Stimulated activated CD4-positive, alpha-beta T cell treated with anti-CD3 and anti-CD28 coated beads, TNF-alpha, amount 100 ng/mL, for 24 hours (primary cell): ENCODE measurements at regions not wholly inside any gene's neighbourhood (a gene's known extent, or its start where the extent isn't known, plus 50 kb on each side); places are given as distances from the start of the nearest gene placed in this dataset.
"Not testable (repeated sequence)": the region's sequence is repeated elsewhere in the genome, so short reads cannot be mapped to it uniquely, and the experiment has no call there.

Source experiments
- DNase-seq, 3 experiments: peaks; one replicate each; pipeline ENCODE4 v3.0.0-alpha.2; 2020; ENCODE audit warnings: low read depth in 3 of 3

DNA sequence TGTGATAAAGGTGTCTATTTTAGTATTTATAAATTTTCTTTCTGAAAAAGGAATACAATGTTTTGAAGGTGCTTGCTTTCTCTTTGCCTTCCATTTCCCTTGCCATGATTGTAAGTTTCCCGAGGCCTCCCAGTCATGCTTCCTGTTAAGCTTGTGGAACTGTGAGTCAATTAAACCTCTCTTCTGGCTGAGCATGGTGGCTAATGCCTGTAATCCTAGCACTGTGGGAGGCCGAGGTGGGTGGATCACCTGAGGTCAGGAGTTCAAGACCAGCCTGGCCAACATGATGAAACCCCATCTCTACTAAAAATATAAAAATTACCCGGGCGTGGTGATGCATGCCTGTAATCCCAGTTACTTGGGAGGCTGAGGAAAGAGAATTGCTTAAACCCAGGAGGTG lies 187.7 kb downstream of the C9orf152 start:
- DNase-seq: not testable (repeated sequence)

DNA sequence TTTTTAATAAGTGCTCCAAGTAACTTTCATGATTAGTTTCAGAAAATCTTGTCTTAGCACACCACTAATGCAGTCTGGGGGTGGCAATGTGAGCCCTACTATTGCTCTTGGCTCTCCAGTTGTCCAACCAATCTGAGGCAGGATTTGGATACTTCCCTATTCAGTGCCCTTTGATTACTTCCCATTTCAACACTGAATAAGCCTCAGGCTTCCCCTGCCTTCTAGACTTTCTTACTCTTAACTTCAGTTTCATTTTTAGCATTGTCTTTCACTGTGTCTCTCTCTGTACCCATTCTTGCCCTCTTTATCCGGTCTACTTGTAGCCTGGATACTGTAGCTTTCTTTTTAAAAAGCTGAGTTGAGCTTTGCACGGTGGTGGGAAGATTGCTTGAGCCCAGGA lies 186.1 kb downstream of the C9orf152 start:
- no peak for DNase-seq

DNA sequence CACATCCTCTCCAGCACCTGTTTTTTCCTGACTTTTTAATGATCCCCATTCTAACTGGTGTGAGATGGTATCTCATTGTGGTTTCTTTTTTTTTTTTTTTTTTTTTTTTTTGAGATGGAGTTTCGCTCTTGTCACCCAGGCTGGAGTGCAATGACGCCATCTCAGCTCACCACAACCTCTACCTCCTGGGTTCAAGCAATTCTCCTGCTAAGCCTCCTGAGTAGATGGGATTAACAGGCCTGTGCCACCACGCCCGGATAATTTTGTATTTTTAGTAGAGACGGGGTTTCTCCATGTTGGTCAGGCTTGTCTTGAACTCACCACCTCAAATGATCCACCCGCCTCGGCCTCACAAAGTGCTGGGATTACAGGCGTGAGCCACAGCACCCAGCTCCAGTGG lies 184.7 kb downstream of the C9orf152 start:
- DNase-seq: not testable (repeated sequence)

DNA sequence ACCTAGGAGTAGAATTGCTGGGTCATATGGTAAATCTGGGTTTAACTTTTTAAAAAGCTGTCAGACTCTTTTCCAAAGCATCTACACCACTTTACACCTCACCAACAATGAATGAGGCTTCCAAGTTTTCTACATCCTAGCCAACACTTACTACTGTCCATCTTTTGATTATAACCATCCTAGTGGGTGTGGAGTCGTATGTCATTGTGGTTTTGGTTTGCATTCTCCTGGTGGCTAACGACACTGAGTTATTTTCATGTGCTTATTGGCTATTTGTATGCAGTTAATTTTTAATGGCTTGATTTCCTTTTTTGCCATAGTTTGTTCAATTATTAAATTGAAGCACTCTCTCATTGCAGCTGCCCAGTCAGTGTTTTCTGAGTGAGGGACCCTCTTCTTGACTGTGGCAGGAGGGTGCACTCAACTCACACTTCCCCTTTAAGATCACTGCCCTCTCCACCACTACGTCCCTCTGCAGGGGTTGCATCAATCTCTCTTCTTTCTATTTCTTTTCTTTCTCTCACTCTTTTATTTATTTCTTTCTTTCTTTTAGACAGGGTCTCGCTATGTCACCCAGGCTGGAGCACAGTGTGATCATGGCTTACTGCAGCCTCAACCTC lies 182.3 kb downstream of the C9orf152 start:
- DNase-seq: no peak

DNA sequence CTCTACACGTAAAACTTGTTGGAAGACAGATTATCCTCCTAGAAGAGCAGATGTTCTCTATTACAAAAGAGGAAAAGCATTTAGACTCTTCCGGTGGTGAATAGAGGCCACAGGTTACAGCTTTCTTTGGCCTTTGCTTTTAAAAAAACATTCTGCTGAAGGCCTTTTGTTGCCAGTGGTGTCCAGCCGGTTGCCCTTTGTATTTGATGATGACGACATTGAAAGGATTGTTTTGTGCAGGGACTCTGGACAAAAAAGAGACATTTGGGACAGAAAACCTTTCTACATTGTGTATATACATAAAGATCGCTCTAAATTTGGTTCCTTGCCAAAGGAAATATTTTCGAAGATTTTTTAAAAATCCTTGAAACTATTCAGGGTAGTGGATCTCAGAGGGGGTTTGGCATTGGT lies 180.3 kb downstream of the C9orf152 start:
- DNase-seq: no peak

DNA sequence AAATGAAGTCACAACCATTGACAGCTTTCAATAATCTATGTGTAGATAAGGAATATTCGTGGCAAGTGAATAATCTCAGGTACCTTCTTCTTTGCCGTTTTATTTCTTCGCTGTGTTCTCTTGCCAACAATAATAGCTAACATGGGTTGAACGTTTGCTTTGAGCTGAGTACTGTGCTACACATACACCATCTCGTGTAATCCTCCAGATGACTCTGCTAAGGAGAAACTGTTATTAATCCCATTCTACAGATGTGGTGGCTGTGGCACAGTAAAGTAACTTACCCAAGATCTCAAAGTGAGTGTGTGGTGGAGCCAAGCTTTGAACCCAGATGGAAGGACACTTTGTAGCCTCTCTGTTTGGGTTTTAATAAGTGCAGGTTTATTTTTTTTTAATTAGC lies 179.7 kb downstream of the C9orf152 start:
- DNase-seq: no peak

DNA sequence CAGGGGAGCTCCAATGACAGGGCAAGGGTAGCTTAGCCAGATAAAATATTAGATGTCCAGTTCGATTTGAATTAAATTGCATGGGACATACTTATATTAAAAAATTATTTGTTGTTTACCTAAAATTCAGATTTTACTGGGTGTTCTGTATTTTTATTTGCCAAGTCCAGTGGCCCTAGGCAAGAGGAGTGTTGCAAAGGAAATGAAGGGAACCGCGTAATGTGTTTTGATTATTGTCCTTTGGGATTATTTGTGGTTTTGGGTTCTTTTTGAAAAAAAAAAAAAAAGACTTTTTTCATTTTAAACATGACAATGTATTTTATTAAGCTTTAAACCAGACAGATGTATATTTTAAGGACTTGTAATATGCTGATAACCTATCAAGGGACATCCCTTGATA lies 179.3 kb downstream of the C9orf152 start:
- DNase-seq: no peak

DNA sequence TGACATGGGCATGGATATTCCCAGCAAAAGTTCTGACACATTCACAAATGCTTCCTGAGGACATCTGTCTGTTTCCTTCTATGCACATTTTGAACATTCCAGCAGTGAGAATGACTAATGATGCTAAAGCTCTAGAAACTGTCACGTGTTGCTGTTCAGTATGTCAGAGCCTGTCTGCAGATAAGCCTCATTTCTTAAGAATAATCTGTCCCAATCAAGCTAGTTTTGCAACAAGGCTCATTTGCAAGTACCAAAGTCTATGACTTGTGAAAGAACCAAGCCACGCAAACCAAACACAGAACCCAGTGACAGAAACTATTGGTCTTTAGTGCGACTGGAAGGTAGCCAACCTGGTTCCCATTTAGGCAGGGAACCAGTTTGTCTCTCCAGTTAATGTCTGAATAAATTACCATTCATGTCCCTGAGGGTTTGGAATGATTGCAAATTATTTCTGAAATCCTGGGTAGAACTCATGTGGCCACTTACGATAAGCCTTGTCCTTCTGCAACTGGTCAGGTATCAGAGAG lies 178.5 kb downstream of the C9orf152 start:
- no peak for DNase-seq

DNA sequence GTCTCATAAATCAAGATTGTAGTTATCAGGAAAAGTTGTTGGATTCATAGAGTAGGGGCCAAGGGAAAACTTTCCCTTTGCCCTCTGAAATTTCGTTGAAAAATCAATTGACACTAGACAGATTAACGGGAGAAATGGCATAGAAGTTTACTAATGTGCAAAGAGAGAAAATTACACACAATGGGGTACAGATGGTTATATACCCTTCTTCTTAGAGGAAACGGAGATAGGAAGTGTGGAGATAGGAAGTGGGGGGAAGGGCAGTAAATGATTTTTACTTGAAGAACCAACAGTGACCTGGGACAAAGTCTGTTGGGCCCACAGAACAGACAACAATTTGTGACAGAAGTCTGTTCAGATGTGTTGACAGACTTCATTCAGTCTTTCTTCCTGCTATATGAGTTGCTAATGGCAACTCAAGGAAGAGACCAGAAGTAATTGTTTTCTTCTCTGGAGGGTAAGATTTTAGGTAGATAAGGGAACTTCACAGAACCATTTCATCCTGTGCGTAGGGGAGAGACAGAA lies 177.9 kb downstream of the C9orf152 start:
- DNase-seq: no peak

DNA sequence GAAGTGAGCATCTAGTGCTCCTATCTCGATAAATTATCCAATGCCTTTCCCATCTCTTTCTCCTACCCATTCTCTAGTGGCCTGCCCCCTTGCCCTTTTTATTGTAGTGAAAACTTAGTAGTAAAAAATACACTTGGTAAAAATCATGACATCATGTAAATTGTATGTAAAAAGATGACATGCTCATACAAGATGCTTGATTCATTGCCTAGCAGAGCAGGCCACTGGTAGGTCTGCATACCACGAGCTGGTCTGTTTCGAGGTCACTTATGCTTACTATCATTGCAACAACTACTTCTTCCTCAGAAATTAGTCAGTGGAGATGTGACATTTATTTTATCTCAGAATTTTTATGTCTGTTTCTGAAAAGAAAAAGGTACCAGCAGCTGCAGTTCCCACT lies 177.3 kb downstream of the C9orf152 start:
- no peak for DNase-seq

DNA sequence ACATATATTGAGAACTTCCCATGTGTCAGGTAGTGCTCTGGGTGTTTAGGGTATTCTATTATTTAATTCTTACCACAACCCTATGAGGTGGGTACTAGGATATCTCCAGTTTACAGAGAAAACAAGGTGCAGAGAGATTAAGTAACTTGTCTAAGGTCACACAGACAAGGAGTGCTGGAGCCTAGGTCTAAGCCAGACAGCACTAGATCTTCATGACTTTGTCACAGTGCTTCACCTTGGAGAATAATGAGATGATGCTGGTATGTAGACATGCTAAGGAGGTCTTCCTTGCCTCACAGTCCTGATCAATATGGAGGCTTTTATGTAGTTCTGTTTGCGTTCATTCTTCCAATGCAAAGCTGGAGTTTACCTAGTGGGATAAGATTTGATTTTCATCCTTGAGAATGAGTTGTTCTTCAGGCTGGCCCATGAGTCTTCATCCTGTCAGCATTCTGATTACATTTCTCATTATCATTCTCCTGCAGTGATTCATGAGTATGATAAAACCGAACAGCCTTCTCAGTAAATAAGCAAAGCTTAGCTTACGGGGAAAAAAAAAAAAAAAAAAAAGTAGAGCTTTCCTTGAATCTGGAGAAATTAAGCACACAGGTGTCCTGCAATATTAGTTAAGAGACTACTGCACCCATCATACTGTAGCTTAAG lies 176.3 kb downstream of the C9orf152 start:
- DNase-seq: no peak

DNA sequence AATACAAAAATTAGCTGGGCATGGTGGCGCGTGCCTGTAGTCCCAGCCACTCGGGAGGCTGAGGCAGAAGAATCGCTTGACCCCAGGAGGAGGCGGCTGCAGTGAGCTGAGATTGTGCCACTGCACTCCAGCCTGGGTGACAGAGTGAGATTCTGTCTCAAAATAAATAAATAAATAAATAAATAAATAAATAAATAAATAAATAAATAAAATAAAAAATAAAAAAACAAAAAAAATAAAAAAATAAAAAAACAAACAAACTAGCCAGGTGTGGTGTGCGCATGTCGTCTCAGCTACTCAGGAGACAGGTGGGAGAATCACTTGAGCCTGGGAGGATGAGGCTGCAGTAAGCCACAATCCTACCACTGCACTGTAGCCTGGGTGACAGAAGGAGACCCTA lies 175.4 kb downstream of the C9orf152 start:
- not testable (repeated sequence) for DNase-seq

DNA sequence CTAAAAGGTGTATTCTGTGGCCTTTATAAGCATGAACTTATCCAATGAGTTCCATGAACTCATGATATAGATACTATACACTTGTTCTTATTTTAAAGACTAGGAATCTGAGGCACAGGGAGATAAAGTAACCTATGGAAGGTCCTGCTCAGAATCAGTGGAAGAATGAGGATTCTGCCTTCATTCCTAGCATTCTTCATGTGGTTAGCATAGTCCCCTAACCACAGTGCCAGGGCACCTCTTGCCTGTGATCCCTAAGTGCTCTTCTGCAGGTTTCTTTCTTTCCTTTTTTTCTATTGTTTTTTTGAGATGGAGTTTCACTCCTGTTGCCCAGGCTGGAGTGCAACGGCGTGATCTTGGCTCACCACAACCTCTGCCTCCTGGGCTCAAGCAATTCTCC lies 174.1 kb downstream of the C9orf152 start:
- DNase-seq: no peak

DNA sequence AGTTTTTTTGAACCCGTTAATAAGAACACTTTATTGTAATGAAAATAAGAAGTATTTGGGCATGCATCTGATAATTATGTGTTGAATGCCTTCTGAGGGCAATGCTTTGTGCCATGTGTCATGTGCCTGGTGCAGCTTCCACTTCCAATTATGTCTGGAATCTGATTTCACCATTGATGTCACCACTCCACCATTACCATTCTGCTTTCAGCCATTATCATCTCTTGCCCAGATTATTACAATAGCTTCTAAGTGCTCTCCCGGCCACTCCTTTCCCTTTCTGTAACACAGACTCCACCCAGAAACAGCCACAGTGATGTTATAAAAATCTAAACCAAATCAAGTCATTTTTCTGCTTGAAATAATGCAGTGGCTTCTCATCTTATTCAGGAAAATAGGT lies 171.7 kb downstream of the C9orf152 start:
- no peak for DNase-seq

DNA sequence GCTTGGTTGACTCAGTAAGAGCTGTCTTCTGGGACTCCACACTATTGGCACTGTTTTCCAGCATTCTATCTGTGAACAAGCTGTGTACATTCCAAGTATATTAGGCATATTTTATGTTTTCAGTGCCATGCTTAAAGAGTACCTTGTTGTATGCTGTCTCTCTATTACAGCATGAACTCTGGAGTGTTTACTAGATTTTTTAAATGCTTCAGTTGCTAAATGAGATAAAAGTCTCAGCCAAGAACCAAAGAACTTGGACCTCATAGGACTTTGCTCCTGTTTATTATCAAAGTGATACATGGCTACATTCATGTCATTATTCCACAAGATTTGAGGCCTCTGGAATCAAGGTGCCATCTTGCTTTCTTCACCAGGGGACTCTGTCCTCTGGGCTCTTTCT lies 167.2 kb downstream of the C9orf152 start:
- no peak for DNase-seq

DNA sequence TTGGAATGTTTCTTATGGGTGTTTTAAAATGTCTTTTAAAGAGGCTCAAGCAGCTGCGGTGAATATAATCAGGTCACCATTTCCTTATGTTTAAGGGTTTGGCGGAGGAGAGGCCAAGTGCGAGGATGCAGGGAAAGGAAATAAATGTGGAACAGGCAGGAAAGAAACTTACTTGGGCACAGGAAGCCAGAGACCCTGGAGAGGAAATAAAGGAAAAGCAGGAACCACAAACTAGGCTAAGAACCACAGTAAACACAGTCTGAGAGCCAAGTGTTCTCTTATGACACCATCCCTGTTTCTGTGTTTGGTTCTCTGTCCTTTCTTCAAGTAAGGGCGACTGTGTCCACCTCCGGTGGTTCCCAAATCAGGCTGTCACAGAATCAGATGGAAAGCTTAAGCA lies 166.5 kb downstream of the C9orf152 start:
- no peak for DNase-seq

DNA sequence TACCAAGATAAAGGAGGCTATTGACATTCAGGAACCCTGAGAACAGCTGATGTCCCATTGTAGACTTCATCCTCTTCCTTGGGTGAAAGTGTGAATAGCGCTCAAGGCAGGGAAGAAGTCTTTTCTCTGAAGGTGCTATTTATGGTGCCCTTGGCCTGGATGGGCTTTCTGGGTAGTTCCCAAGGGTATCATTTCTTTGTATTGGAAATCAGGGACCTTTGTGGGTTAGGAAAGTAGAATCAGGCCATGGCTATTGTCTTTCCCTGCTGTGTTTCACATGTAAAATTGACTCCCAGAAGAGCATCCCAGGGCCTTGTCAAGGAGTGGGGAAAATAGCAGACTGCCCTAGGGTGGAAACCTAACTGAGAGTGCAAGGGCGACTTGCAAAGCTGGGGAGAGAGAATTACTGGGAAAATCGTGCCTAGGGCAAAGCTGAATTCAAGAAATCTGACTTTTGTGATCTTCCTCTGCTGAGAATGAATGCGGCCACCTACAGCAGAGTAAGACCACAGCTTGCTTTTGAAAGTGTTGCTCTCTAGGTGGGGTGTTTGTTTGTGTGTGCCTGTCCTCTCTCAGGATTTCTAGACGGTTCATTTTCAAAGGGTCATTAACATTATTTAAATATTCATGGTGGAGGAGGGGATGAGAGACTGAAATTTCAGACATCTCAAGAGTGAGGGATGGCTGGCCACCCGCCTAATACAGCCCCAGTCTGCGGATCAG lies 160.6 kb downstream of the C9orf152 start:
- no peak for DNase-seq

DNA sequence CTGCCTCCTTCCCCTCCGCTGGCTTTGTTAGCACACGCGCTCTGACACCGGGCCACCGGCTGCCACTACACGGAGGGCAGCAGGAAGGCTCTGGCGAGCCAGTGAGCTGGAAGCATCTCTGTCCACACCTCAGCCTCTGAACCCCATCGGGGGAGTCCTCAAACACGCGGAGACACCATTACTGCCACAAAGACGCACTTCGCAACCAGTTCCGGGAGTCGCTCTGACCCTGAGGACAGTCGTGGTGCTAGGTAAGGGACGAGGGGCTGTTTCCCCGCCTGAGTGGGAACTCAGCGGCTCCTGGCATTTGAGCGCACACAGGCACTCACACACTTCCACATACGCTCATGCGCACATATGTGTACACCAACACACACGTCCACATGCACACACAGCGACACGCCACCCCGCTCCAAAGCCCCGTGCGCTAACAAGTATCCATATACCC lies 160.0 kb downstream of the C9orf152 start:
- peak in 1 of 3 experiments; percentile 2 for DNase-seq

DNA sequence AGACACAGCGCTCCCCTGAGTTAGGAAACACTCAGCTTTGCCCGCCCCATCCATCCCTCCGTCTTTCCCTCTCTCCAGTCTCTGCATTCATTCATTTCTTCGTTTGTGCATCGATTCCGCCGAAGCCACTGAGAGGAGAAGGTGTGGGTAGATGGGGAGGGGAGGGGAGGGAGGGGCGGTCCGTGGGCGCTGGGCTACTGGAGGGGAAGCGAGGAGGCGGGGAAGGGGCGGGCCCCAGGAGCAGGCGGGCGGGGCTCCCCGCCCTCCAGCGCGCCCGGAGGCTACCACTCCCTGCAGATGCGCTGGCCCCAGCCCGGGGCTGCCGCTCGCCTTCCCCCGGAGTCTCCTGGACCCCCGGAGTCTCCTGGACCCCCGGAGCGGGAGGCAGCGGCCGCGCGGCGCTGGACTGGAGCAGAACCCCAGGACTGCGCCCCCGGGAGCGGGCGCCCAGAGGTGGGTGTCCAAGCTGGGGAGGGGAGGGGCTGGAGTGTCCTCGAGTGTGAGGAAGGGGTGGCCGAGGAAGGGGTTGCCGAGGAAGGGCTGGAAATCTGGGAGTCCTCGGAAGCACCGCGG lies 159.5 kb downstream of the C9orf152 start:
- DNase-seq: peak; percentile 54 to 86 (median 66)

DNA sequence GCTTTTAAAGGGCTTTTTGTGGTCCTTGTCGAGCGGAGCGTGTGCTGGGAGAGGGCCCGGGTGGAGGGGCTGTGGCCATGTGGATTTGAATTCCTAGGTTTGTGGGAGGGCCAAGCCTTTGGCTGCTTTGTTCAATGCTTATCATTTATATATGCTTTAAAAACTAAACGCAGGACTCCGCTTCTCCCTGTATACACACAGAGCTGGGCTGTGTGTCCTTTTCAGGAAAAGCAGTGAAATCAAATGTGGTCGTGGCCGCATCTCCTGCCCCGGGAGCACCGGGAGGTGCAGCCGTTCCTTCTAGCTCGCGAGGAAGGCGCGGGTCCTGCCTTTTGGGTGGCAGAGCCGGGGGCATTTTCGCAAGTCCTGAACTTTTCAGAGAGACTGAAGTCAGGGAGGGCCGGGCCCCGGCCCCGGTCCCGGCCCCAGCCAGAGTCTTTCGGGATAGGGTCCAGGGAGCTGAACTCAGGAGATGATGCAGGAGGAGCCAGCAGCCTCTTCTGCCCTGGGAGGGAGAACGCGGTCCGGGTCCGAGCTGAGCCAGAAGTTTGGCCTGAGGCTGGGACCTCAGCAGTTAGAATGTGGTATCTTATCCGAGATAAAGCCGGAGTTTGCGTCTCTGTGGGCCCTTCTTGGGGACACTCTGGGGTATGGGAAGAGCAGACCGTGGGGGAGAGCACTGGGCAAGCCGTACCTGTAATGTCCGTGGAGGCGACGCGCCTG lies 158.8 kb downstream of the C9orf152 start:
- peak in 1 of 3 experiments; percentile 8 for DNase-seq

DNA sequence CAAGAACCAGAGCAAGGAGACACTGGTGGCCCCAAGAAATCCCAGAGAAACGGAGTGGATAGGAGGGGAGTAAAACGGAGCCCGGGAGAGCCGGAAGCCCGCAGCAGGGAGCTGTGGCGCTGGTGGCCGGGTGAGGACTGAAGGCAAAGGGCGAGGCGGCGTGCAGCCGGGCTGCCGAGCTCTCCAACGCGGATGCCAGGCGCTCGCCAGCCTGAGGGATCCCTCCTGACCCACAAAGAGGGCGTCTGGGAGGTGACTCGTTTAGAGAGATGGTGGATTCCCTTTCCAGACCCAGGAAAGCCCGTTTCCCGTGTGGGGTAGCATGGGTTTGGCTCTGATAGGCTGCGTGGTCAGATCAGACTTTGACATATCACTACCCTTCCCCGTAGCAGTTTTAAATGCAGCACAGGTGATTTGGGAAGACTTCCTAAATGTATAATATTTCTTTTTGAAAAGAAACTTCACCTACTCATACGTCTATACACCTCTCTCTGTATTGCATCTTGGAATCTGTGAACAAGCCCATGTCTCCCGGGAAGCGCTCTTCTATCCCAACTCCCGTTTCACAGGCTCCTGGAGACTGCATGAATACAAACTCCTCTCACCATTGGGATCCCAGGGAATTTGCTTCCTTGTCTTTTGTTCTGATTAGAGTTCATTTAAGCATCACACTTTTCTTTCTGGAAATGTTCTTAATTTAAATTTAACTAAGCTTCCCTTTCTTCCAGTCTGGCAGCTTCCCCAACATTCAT lies 158.1 kb downstream of the C9orf152 start:
- DNase-seq: peak in 1 of 3 experiments; percentile 21
